Activated CD4-positive, alpha-beta T cell treated with anti-CD3 and anti-CD28 coated beads, Interleukin-2, Interleukin-6, amounts not matched to agents 100 ng/mL and 50 ng/mL, durations not matched to agents 16 hours and 8 hours (primary cell): ENCODE measurements at regions not wholly inside any gene's neighbourhood (a gene's known extent, or its start where the extent isn't known, plus 50 kb on each side); places are given as distances from the start of the nearest gene placed in this dataset.
A peak's percentile ranks its signal among the peaks of the same experiment; 100 is the strongest.

Experiments
- DNase-seq: peaks from one replicate; pipeline ENCODE4 v3.0.0-alpha.2; 2020

- no peak for DNase-seq
These were observed 169.3 kb downstream of the RBFOX3 start for GRCh38 chr17:79441356-79442160.

- no peak for DNase-seq
These were observed 170.6 kb downstream of the RBFOX3 start for GRCh38 chr17:79440251-79440650.

GRCh38 chr17:79439493-79439892, 171.4 kb downstream of the RBFOX3 start:
- no peak for DNase-seq

GRCh38 chr17:79438546-79439334, 172.1 kb downstream of the RBFOX3 start:
- no peak for DNase-seq

- DNase-seq, result no peak
These were observed 172.8 kb downstream of the RBFOX3 start for GRCh38 chr17:79438058-79438457.

GRCh38 chr17:79437081-79437480, 173.8 kb downstream of the RBFOX3 start:
- no peak for DNase-seq

GRCh38 chr17:79435962-79436361, 174.9 kb downstream of the RBFOX3 start:
- DNase-seq, result no peak

- no peak for DNase-seq
These were observed 175.6 kb downstream of the RBFOX3 start for GRCh38 chr17:79435296-79435695.

- DNase-seq, result no peak
These were observed 176.6 kb downstream of the RBFOX3 start for GRCh38 chr17:79434215-79434614.

- DNase-seq, result no peak
These were observed 177.5 kb downstream of the RBFOX3 start for GRCh38 chr17:79433379-79433778.

GRCh38 chr17:79431175-79431574, 179.7 kb downstream of the RBFOX3 start:
- DNase-seq, result no peak

- no peak for DNase-seq
These were observed 180.9 kb downstream of the RBFOX3 start for GRCh38 chr17:79429864-79430494.

- DNase-seq, result no peak
These were observed 181.9 kb downstream of the RBFOX3 start for GRCh38 chr17:79428988-79429387.

GRCh38 chr17:79427621-79428539, 183.0 kb downstream of the RBFOX3 start:
- no peak for DNase-seq

GRCh38 chr17:79425686-79426085, 185.2 kb downstream of the RBFOX3 start:
- no peak for DNase-seq

GRCh38 chr17:79424471-79425185, 186.2 kb downstream of the RBFOX3 start:
- no peak for DNase-seq

GRCh38 chr17:79423811-79424465, 186.9 kb downstream of the RBFOX3 start:
- no peak for DNase-seq

- no peak for DNase-seq
These were observed 188.6 kb downstream of the RBFOX3 start for GRCh38 chr17:79422236-79422635.

GRCh38 chr17:79420318-79421243, 190.3 kb downstream of the RBFOX3 start:
- peak; percentile 8 for DNase-seq

- no peak for DNase-seq
These were observed 193.3 kb downstream of the RBFOX3 start for GRCh38 chr17:79417476-79417988.
